Stomach (tissue), 4 donors: ENCODE measurements at regions not wholly inside any gene's neighbourhood (a gene's known extent, or its start where the extent isn't known, plus 50 kb on each side); places are given as distances from the start of the nearest gene placed in this dataset.

ENCODE experiments used
- EP300 ChIP-seq: sonication (generic); formaldehyde crosslinking; IDR thresholded peaks from one replicate; pipeline ENCODE4 v1.6.1; 2017; ENCODE audit warnings: antibody characterized with exemption
- POLR2AphosphoS5 ChIP-seq, 3 donors: sonication (generic); formaldehyde crosslinking; IDR thresholded peaks; one replicate each; pipeline ENCODE4 v1.6.1; 2016; ENCODE audit warnings: antibody characterized with exemption in 3 of 3
- TF ChIP-seq, protein P1 (sequence below), 7 experiments: fragments of 450-650 bp in 4 of 7; fragments of 200-600 bp in 3 of 7; sonication (generic) in 3 of 7; IDR thresholded peaks; one replicate each; pipeline ENCODE4 v1.5.1; 2016 to 2019; ENCODE audit warnings: antibody characterized with exemption in 7 of 7, control low read depth in 2 of 7, mild to moderate bottlenecking in 1 of 7

DNA sequence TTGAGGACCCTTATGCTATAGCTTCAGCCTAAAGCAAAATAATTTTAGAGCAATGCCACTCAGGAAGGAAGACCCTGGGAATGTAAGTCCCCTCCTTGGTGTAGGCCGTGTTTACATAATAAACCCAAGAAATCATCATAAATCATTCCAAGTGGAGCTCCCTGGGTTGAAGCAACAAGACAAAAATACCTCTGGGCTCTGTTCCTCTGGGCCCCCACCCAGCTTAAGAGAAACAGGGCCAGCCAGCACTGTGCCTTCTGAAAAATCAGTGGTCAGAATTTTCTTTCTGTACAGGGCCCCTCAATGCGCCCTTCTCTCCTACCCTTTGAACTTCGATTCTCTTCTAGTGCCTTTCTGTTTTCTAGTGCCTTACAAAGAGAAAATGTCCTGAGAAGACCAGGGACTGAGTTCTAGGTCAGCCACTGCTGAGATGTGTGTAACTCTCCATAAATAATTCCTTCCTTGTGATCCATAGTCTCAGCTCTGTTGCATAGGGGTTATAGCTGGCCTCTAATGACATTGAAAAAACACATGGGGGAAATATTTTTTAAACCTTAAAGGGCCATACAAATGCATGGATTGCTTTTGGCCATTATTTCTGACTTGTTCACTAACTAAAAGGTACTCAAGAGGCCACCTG is 101.0 kb downstream of the ADRB2 start:
- TF ChIP-seq, protein P1, sequence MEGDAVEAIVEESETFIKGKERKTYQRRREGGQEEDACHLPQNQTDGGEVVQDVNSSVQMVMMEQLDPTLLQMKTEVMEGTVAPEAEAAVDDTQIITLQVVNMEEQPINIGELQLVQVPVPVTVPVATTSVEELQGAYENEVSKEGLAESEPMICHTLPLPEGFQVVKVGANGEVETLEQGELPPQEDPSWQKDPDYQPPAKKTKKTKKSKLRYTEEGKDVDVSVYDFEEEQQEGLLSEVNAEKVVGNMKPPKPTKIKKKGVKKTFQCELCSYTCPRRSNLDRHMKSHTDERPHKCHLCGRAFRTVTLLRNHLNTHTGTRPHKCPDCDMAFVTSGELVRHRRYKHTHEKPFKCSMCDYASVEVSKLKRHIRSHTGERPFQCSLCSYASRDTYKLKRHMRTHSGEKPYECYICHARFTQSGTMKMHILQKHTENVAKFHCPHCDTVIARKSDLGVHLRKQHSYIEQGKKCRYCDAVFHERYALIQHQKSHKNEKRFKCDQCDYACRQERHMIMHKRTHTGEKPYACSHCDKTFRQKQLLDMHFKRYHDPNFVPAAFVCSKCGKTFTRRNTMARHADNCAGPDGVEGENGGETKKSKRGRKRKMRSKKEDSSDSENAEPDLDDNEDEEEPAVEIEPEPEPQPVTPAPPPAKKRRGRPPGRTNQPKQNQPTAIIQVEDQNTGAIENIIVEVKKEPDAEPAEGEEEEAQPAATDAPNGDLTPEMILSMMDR (IDR thresholded peaks at IDR 0.05) = no peak
- TF ChIP-seq EP300 = no peak
- TF ChIP-seq POLR2AphosphoS5 (IDR thresholded peaks at IDR 0.05) = no peak
